Esophagus muscularis mucosa (tissue), 4 donors: ENCODE measurements at regions not wholly inside any gene's neighbourhood (a gene's known extent, or its start where the extent isn't known, plus 50 kb on each side); places are given as distances from the start of the nearest gene placed in this dataset.

ENCODE experiments used
- EP300 ChIP-seq: sonication (generic); formaldehyde crosslinking; IDR thresholded peaks from one replicate; pipeline ENCODE4 v1.6.1; 2017; ENCODE audit warnings: antibody characterized with exemption
- POLR2A ChIP-seq: fragments of 450-650 bp; IDR thresholded peaks from one replicate; pipeline ENCODE4 v1.6.1; 2017; ENCODE audit warnings: antibody characterized with exemption, moderate library complexity, mild to moderate bottlenecking, low read depth
- POLR2AphosphoS5 ChIP-seq, 2 donors: sonication (generic); formaldehyde crosslinking; IDR thresholded peaks; one replicate each; pipeline ENCODE4 v1.6.1; 2017; ENCODE audit warnings: antibody characterized with exemption in 2 of 2
- TF ChIP-seq, protein P1 (sequence below), 3 experiments: fragments of 200-600 bp in 2 of 3; fragments of 450-650 bp in 1 of 3; sonication (generic) in 2 of 3; IDR thresholded peaks; one replicate each; pipeline ENCODE4 v1.5.1; 2017 to 2019; ENCODE audit warnings: antibody characterized with exemption in 3 of 3, mild to moderate bottlenecking in 2 of 3, moderate library complexity in 1 of 3

GRCh38 chr11:115905341-115906000 is 401.3 kb upstream of the CADM1 start:
- TF ChIP-seq POLR2A (no peak), EP300 (no peak), POLR2AphosphoS5 (IDR thresholded peaks at IDR 0.05) (no peak)
- TF ChIP-seq, protein P1, sequence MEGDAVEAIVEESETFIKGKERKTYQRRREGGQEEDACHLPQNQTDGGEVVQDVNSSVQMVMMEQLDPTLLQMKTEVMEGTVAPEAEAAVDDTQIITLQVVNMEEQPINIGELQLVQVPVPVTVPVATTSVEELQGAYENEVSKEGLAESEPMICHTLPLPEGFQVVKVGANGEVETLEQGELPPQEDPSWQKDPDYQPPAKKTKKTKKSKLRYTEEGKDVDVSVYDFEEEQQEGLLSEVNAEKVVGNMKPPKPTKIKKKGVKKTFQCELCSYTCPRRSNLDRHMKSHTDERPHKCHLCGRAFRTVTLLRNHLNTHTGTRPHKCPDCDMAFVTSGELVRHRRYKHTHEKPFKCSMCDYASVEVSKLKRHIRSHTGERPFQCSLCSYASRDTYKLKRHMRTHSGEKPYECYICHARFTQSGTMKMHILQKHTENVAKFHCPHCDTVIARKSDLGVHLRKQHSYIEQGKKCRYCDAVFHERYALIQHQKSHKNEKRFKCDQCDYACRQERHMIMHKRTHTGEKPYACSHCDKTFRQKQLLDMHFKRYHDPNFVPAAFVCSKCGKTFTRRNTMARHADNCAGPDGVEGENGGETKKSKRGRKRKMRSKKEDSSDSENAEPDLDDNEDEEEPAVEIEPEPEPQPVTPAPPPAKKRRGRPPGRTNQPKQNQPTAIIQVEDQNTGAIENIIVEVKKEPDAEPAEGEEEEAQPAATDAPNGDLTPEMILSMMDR (IDR thresholded peaks at IDR 0.05): no peak
